ENCODE measurements at regions not wholly inside any gene's neighbourhood (a gene's known extent, or its start where the extent isn't known, plus 50 kb on each side); places are given as distances from the start of the nearest gene placed in this dataset.
"Not testable (repeated sequence)": the region's sequence is repeated elsewhere in the genome, so short reads cannot be mapped to it uniquely, and the experiment has no call there.

GRCh38 chrX:107374831-107375230 is 74.6 kb upstream of the FRMPD3 start:
- intact Hi-C loops (cut with micrococcal nuclease), result no loop called here
- H3K27me3 Mint-ChIP-seq (ENCODE audit: insufficient read depth, unreplicated experiment), result peaks cover 69% of the 10 kb centered on the region

GRCh38 chrX:107376186-107376585 is 73.3 kb upstream of the FRMPD3 start:
- intact Hi-C loops (cut with micrococcal nuclease); H3K4me3 Mint-ChIP-seq (ENCODE audit: unreplicated experiment); DNase-seq (ENCODE audit: unreplicated experiment); H3K36me3 Mint-ChIP-seq (ENCODE audit: insufficient read depth, unreplicated experiment); CTCF ChIA-PET; POLR2A ChIA-PET; BruUV-seq (replicated peaks); H3K4me1 Mint-ChIP-seq (ENCODE audit: insufficient read depth, unreplicated experiment); H3K9me3 Mint-ChIP-seq (ENCODE audit: unreplicated experiment); H3K27ac Mint-ChIP-seq (ENCODE audit: low read depth, unreplicated experiment): not testable (repeated sequence)
- H3K27me3 Mint-ChIP-seq (ENCODE audit: insufficient read depth, unreplicated experiment), result peaks cover 70% of the 10 kb centered on the region

More at GRCh38 chrX:107374831-107375230, 74.6 kb upstream of the FRMPD3 start:
- no TSS peak for BruUV-seq (replicated peaks)
- ChIA-PET CTCF (no interaction called here), POLR2A (no interaction called here)
- Mint-ChIP-seq H3K4me1 (ENCODE audit: insufficient read depth, unreplicated experiment) (no peaks in the 10 kb centered on the region), H3K36me3 (ENCODE audit: insufficient read depth, unreplicated experiment) (no peaks in the 10 kb centered on the region), H3K4me3 (ENCODE audit: unreplicated experiment) (no peak overlapping the region), H3K27ac (ENCODE audit: low read depth, unreplicated experiment) (no peak overlapping the region), H3K9me3 (ENCODE audit: unreplicated experiment) (no peaks in the 10 kb centered on the region)
- DNase-seq (ENCODE audit: unreplicated experiment), result no peak
- no peak for TF ChIP-seq CTCF (IDR thresholded peaks at IDR 0.05; ENCODE audit: unreplicated experiment)

- intact Hi-C loops (cut with micrococcal nuclease), result no loop called here
- H3K36me3 Mint-ChIP-seq (ENCODE audit: insufficient read depth, unreplicated experiment), result no peaks in the 10 kb centered on the region
- H3K4me3 Mint-ChIP-seq (ENCODE audit: unreplicated experiment), result no peak overlapping the region
- no peaks in the 10 kb centered on the region for H3K9me3 Mint-ChIP-seq (ENCODE audit: unreplicated experiment)
- no peak overlapping the region for H3K27ac Mint-ChIP-seq (ENCODE audit: low read depth, unreplicated experiment)
- ChIA-PET POLR2A (no interaction called here), CTCF (interaction anchor here (0.7 kb wide), 1 partner anchor 41 kb away, joined by 3 read pairs; no protein-coding TSS in a partner anchor)
- TF ChIP-seq CTCF (IDR thresholded peaks at IDR 0.05; ENCODE audit: unreplicated experiment), result no peak
- H3K27me3 Mint-ChIP-seq (ENCODE audit: insufficient read depth, unreplicated experiment), result peaks cover 86% of the 10 kb centered on the region
- BruUV-seq (replicated peaks), result no TSS peak
- H3K4me1 Mint-ChIP-seq (ENCODE audit: insufficient read depth, unreplicated experiment), result no peaks in the 10 kb centered on the region
- DNase-seq (ENCODE audit: unreplicated experiment), result no peak
Measured at GRCh38 chrX:107384397-107385105, 64.9 kb upstream of the FRMPD3 start.

DNA sequence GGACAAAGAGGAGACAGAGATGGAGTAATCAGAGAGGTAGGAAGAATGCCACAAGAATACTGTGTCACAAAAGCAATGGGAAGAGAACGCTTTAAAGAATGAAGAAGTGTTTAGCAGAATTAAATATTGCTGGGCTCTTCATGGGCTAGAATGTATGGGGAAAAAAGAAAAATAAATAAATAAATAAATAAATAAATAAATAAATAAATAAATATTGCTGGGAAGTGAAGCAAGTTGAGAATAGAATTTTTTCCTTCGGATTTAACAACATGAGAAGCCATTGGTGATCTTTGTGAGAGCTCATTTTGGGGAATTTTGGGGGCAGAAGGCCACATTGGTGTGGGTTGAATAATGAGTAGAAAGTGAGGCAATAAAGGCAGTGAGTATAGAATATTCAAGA is 59.7 kb upstream of the FRMPD3 start:
- no TSS peak for BruUV-seq (replicated peaks)
- CTCF ChIA-PET, result no interaction called here

DNA sequence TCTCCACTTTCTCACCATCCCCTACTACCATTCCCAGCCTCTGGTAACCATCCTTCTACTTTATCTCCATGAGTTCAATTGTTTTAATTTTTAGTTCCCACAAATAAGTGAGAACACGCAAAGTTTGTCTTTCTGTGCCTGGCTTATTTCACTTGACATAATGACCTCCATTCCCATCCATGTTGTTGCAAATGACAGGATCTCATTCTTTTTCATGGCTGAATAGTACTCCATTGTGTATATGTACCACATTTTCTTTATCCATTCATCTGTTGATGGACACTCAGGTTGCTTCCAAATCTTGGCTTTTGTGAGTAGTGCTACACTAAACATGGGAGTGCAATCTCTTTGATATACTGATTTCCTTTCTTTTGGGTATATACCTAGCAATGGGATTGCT is 55.8 kb upstream of the FRMPD3 start:
- CTCF ChIA-PET, result interaction anchor here (0.6 kb wide), 1 partner anchor 265 kb away, joined by 3 read pairs; no protein-coding TSS in a partner anchor
- BruUV-seq (replicated peaks); H3K36me3 Mint-ChIP-seq (ENCODE audit: insufficient read depth, unreplicated experiment); intact Hi-C loops (cut with micrococcal nuclease); POLR2A ChIA-PET; H3K4me3 Mint-ChIP-seq (ENCODE audit: unreplicated experiment); DNase-seq (ENCODE audit: unreplicated experiment); H3K4me1 Mint-ChIP-seq (ENCODE audit: insufficient read depth, unreplicated experiment); H3K27ac Mint-ChIP-seq (ENCODE audit: low read depth, unreplicated experiment): not testable (repeated sequence)
- Mint-ChIP-seq H3K9me3 (ENCODE audit: unreplicated experiment) (peaks cover 18% of the 10 kb centered on the region), H3K27me3 (ENCODE audit: insufficient read depth, unreplicated experiment) (peaks cover 90% of the 10 kb centered on the region)

More for the DNA sequence above, 59.7 kb upstream of the FRMPD3 start:
- DNase-seq (ENCODE audit: unreplicated experiment), result no peak
- no peaks in the 10 kb centered on the region for H3K4me1 Mint-ChIP-seq (ENCODE audit: insufficient read depth, unreplicated experiment)
- POLR2A ChIA-PET, result no interaction called here
- H3K4me3 Mint-ChIP-seq (ENCODE audit: unreplicated experiment), result no peak overlapping the region
- no peak overlapping the region for H3K27ac Mint-ChIP-seq (ENCODE audit: low read depth, unreplicated experiment)
- TF ChIP-seq CTCF (IDR thresholded peaks at IDR 0.05; ENCODE audit: unreplicated experiment), result no peak
- intact Hi-C loops (cut with micrococcal nuclease), result no loop called here
- peaks cover 6% of the 10 kb centered on the region for H3K9me3 Mint-ChIP-seq (ENCODE audit: unreplicated experiment)
- H3K27me3 Mint-ChIP-seq (ENCODE audit: insufficient read depth, unreplicated experiment), result peaks cover 87% of the 10 kb centered on the region
- H3K36me3 Mint-ChIP-seq (ENCODE audit: insufficient read depth, unreplicated experiment), result no peaks in the 10 kb centered on the region

Measured in MCF 10A (cell line).